OCI-LY7 (cell line): ENCODE measurements at regions not wholly inside any gene's neighbourhood (a gene's known extent, or its start where the extent isn't known, plus 50 kb on each side); places are given as distances from the start of the nearest gene placed in this dataset.

ENCODE experiments used
- CTCF ChIP-seq: fragments of 200-600 bp; sonication (generic); conservative IDR thresholded peaks from 2 replicates; pipeline ENCODE4 v1.5.1; 2014; ENCODE audit warnings: mild to moderate bottlenecking, antibody characterized with exemption, low read length, moderate library complexity, mixed read lengths
- EZH2phosphoT487 ChIP-seq: fragments of 200-600 bp; sonication (generic); IDR thresholded peaks from 2 replicates; pipeline ENCODE4 v1.6.1; 2018; ENCODE audit warnings: low read depth, borderline replicate concordance, mild to moderate bottlenecking, mixed run types, antibody characterized with exemption, low read length, moderate library complexity, mixed read lengths

DNA sequence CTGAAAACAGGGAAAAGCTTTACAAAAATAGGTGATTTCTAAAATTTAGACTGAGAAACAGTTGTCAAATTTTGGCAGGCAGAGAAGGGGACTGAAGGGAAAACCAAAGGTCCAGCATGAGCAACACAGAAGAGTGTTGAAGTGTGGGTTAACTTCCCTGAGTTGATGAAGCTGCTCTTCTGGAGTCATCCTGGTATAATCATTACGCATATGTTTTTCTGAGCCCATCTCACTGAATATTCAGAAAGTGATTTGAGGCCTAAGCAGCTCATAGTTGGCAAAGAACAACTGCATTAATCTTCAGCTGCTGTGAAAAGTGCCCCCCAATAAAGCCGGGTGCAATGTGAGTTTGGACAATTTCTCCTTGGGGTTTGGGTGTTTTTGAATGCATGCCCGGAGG, 115.0 kb upstream of the RBBP6 start:
- TF ChIP-seq CTCF (no peak), EZH2phosphoT487 (no peak)
